Mesenchymal stem cell (in vitro differentiated cells and primary cell): ENCODE measurements at regions not wholly inside any gene's neighbourhood (a gene's known extent, or its start where the extent isn't known, plus 50 kb on each side); places are given as distances from the start of the nearest gene placed in this dataset.
A peak's percentile ranks its signal among the peaks of the same experiment; 100 is the strongest.

ENCODE experiments used
- DNase-seq: peaks from one replicate; pipeline ENCODE4 v3.0.0-alpha.2; 2013
- H2AFZ ChIP-seq: one replicate; pipeline ENCODE4 v1.6.1; 2013; ENCODE audit warnings: low read depth, mild to moderate bottlenecking, control low read depth, inconsistent platforms, low read length, moderate library complexity
- H2AK5ac ChIP-seq: 2 replicates; pipeline ENCODE4 v1.6.1; 2013; ENCODE audit warnings: low read length, moderate library complexity, mild to moderate bottlenecking, inconsistent platforms; ENCODE audit not compliant: severe bottlenecking
- H2BK120ac ChIP-seq: one replicate; pipeline ENCODE4 v1.6.1; 2013; ENCODE audit warnings: low read depth, mild to moderate bottlenecking, inconsistent platforms, low read length, moderate library complexity
- H2BK12ac ChIP-seq, 2 experiments: one replicate each; pipeline ENCODE4 v1.6.1; 2013; ENCODE audit warnings: inconsistent platforms in 2 of 2, low read length in 2 of 2, mild to moderate bottlenecking in 2 of 2, moderate library complexity in 2 of 2, control low read depth in 1 of 2
- H2BK15ac ChIP-seq: one replicate; pipeline ENCODE4 v1.6.1; 2013; ENCODE audit warnings: mild to moderate bottlenecking, low read depth, inconsistent platforms; ENCODE audit not compliant: poor library complexity, severe bottlenecking
- H2BK5ac ChIP-seq: 2 replicates; pipeline ENCODE4 v1.6.1; 2013; ENCODE audit warnings: low read depth, mild to moderate bottlenecking, low read length, control low read depth, inconsistent platforms; ENCODE audit not compliant: poor library complexity, severe bottlenecking
- H3K14ac ChIP-seq, 2 experiments: one replicate each; pipeline ENCODE4 v1.6.1; 2013; ENCODE audit warnings: inconsistent platforms in 2 of 2, low read length in 2 of 2, control low read depth in 1 of 2, mild to moderate bottlenecking in 1 of 2, moderate library complexity in 1 of 2
- H3K18ac ChIP-seq, 2 experiments: one replicate each; pipeline ENCODE4 v1.6.1; 2013; ENCODE audit warnings: inconsistent platforms in 2 of 2, low read length in 2 of 2, control low read depth in 1 of 2, low read depth in 1 of 2, mild to moderate bottlenecking in 1 of 2
- H3K23ac ChIP-seq, 2 experiments: one replicate each; pipeline ENCODE4 v1.6.1; 2013; ENCODE audit warnings: inconsistent platforms in 2 of 2, low read length in 2 of 2, mild to moderate bottlenecking in 2 of 2, moderate library complexity in 2 of 2, control low read depth in 1 of 2
- H3K27ac ChIP-seq: 2 replicates; pipeline ENCODE4 v1.5.1; 2013; ENCODE audit warnings: mild to moderate bottlenecking, moderate library complexity, low read length, control low read depth, inconsistent platforms; ENCODE audit not compliant: poor library complexity, severe bottlenecking
- H3K27me3 ChIP-seq, 2 experiments: 2 replicates each; pipeline versions ENCODE4 v1.6.1 to v1.7.0; 2013; ENCODE audit warnings: low read length in 2 of 2, mild to moderate bottlenecking in 2 of 2, moderate library complexity in 2 of 2, control low read depth in 1 of 2, inconsistent platforms in 1 of 2; ENCODE audit not compliant: control insufficient read depth in 1 of 2, insufficient read depth in 1 of 2
- H3K36me3 ChIP-seq, 2 experiments: 2 replicates each; pipeline versions ENCODE4 v1.6.1 to v1.7.0; 2013; ENCODE audit warnings: low read length in 2 of 2, control low read depth in 1 of 2, inconsistent platforms in 1 of 2, low read depth in 1 of 2, mild to moderate bottlenecking in 1 of 2; ENCODE audit not compliant: insufficient read depth in 2 of 2, control insufficient read depth in 1 of 2
- H3K4ac ChIP-seq, 2 experiments: one replicate each; pipeline ENCODE4 v1.6.1; 2013; ENCODE audit warnings: inconsistent platforms in 2 of 2, low read length in 2 of 2, mild to moderate bottlenecking in 2 of 2, moderate library complexity in 2 of 2, control low read depth in 1 of 2, low read depth in 1 of 2
- H3K4me1 ChIP-seq: 2 replicates; pipeline ENCODE4 v1.6.1; 2013; ENCODE audit warnings: low read depth, low read length, control low read depth; ENCODE audit not compliant: control insufficient read depth, insufficient read depth
- H3K4me2 ChIP-seq: 2 replicates; pipeline ENCODE4 v1.6.1; 2013; ENCODE audit warnings: low read length, mild to moderate bottlenecking, inconsistent platforms; ENCODE audit not compliant: poor library complexity, severe bottlenecking
- H3K4me3 ChIP-seq, 2 experiments: 2 replicates each; pipeline versions ENCODE4 v1.5.1 to v1.7.0; 2013; ENCODE audit warnings: low read length in 2 of 2, mild to moderate bottlenecking in 2 of 2, control low read depth in 1 of 2, low read depth in 1 of 2; ENCODE audit not compliant: insufficient read depth in 1 of 2
- H3K79me1 ChIP-seq: replicated peaks from 2 replicates; pipeline ENCODE4 v1.6.1; 2013; ENCODE audit warnings: mild to moderate bottlenecking, control low read depth, low read length, inconsistent platforms; ENCODE audit not compliant: poor library complexity, severe bottlenecking
- H3K9ac ChIP-seq: 2 replicates; pipeline ENCODE4 v1.7.0; 2013; ENCODE audit warnings: mild to moderate bottlenecking, low read length, moderate library complexity
- H3K9me3 ChIP-seq: 2 replicates; pipeline ENCODE4 v1.7.0; 2013; ENCODE audit warnings: mild to moderate bottlenecking, low read length; ENCODE audit not compliant: control insufficient read depth
- H4K8ac ChIP-seq: one replicate; pipeline ENCODE4 v1.6.1; 2013; ENCODE audit warnings: inconsistent platforms, mild to moderate bottlenecking, low read length, moderate library complexity
- H4K91ac ChIP-seq: one replicate; pipeline ENCODE4 v1.6.1; 2013; ENCODE audit warnings: mild to moderate bottlenecking, low read length, inconsistent platforms
- WGBS: methylation state at CpG from one replicate; pipeline ENCODE4 v1.1.7; 2013; ENCODE audit warnings: mixed read lengths; 5-methylcytosine and 5-hydroxymethylcytosine counted together

DNA sequence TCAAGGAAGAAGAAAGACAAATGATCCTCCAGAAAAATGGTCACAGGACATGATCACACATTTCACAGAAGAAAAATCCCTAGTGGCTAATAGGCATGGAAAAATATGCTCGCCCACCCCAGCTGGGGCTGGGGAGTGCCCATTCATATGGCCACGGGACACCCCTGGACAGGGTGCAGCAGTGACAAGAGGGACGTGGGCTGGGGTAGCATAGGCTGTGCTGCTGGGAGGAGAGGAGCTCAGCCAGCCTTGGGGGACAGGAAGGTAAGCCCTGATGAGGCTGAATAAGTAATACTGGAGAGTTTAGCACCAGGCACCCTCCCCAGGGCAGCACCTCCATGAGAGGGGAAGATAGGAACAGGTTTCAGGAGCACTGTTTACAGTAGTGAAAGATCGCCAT lies 254.9 kb upstream of the HS6ST1 start:
- no peaks in the 10 kb centered on the region for H3K79me1 ChIP-seq
- peaks cover 0 to 18% of the 10 kb centered on the region in 2 experiments for H3K27me3 ChIP-seq
- H3K4me2 ChIP-seq = no peak overlapping the region
- H3K18ac ChIP-seq = no peak overlapping the region
- H2AFZ ChIP-seq = no peak overlapping the region
- H2AK5ac ChIP-seq = no peak overlapping the region
- peak overlapping the region in 1 of 2 experiments; percentile 2 for H3K4me3 ChIP-seq
- no peak overlapping the region for H3K27ac ChIP-seq
- H2BK120ac ChIP-seq = no peak overlapping the region
- DNase-seq = no peak
- H2BK5ac ChIP-seq = no peak overlapping the region
- H3K9me3 ChIP-seq = no peaks in the 10 kb centered on the region
- H3K14ac ChIP-seq = peak overlapping the region in 1 of 2 experiments; percentile 26
- H3K36me3 ChIP-seq = no peaks in the 10 kb centered on the region
- no peak overlapping the region for H4K91ac ChIP-seq
- WGBS = 95% methylated on average over 3 of the region's 4 CpGs
- H3K4ac ChIP-seq = no peak overlapping the region
- H3K23ac ChIP-seq = no peak overlapping the region
- no peak overlapping the region for H4K8ac ChIP-seq
- no peak overlapping the region for H3K9ac ChIP-seq
- no peaks in the 10 kb centered on the region for H3K4me1 ChIP-seq
- H2BK15ac ChIP-seq = no peak overlapping the region
- no peak overlapping the region for H2BK12ac ChIP-seq

DNA sequence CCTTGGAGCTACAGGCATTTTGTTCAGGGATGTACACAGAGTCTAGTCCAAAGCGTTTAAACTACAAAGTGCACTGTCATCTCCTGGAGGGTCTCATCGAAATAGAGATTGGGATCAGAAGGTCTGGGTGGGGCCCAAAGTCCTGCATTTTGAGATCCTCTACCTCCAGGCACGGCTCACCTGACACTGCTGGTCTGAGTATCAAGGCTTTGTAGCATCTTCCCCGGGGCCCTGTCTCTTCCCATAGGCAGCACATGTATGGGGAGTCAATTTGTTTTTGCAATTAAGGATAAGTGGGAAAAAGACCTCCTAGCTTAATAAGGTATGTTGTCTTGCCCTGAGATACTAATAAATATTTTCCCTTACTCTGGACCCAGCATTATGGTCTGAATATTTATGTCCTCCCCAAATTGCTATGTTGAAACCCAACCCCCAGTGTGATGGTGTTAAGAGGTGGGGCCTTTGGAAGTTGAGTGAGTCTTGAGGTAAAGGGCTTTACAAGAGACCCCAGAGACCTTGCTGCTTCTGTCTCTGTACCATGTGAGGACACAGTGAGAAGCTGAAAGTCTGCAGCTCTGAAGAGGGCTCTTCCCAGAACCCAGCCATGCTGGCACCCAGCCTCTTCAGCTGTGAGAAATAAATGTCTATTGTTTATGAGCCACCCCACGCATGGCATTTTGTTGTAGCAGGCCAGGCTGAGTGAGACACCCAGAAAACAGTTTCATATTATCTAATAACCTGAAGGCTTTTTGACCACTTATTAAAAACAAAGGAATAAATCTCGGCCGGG lies 258.7 kb upstream of the HS6ST1 start:
- Histone ChIP-seq H3K36me3 (no peaks in the 10 kb centered on the region), H2AK5ac (no peak overlapping the region), H3K23ac (no peak overlapping the region), H2BK5ac (no peak overlapping the region), H2BK15ac (peak overlapping the region; percentile 75), H3K14ac (no peak overlapping the region), H4K91ac (no peak overlapping the region), H2AFZ (no peak overlapping the region), H3K9me3 (no peaks in the 10 kb centered on the region), H2BK120ac (no peak overlapping the region), H3K9ac (no peak overlapping the region), H4K8ac (no peak overlapping the region), H3K79me1 (no peaks in the 10 kb centered on the region), H3K4me3 (no peak overlapping the region), H3K4ac (no peak overlapping the region), H3K27ac (no peak overlapping the region), H3K4me1 (no peaks in the 10 kb centered on the region), H3K4me2 (no peak overlapping the region), H3K18ac (no peak overlapping the region), H3K27me3 (peaks cover 0 to 28% of the 10 kb centered on the region in 2 experiments), H2BK12ac (peak overlapping the region in 1 of 2 experiments; percentile 51)
- no peak for DNase-seq
- 91% methylated on average over 5 of the region's 7 CpGs for WGBS

DNA sequence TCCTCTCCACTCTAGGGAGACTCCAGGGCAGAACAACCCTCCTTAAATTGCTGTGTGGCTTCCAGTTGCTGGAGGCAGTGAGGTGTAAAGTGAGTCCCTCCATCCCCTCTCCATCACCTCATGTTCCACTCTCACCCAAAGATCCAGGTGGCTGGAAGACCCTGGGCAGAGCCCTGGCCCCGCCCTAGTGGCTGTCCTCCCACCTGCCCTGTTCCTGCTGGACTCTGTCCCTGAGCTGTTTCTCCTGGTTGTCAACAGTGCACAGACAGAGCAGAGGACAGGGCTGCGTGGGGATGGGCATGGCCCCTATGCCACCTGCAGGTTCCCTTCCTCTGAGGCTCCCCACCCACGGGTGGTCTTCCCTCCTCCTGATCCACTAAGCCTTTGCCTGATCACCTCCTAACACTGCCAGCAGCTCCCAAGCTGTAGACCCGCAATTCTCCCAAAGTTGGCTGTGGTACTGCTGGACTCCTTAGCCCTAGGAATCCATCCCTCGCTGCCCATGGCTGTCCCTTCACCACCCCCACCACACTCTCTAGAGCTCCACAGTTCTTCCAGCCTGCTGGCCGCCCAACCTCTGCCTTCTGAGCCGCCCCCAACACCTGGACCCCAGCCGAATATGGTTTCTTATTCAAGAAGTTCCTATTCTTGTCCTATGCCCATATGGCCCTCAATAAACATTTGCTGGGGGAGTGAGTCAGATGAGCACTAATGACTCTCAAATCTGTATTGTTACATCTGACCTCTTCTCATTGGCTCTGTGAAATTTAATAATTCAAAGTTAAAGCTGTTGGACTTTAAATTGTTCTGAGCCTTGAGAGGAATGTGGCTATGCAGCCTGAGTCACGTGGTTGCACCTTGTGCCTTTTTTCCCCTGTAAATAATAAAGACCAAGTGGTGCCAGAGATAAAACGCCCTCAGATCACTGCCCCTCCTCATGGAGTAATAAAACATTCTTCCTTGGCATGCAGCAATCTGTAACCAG lies 260.0 kb upstream of the HS6ST1 start:
- 91% methylated on average over 8 of the region's 10 CpGs for WGBS
- Histone ChIP-seq H2AFZ (no peak overlapping the region), H3K27me3 (peaks cover 0 to 24% of the 10 kb centered on the region in 2 experiments), H3K27ac (no peak overlapping the region), H3K79me1 (no peaks in the 10 kb centered on the region), H3K4me3 (no peak overlapping the region), H3K36me3 (no peaks in the 10 kb centered on the region), H3K18ac (no peak overlapping the region), H2BK120ac (no peak overlapping the region), H4K91ac (no peak overlapping the region), H3K4me1 (no peaks in the 10 kb centered on the region), H2BK5ac (no peak overlapping the region), H3K4ac (no peak overlapping the region), H2BK15ac (no peak overlapping the region), H3K4me2 (no peak overlapping the region), H3K9me3 (no peaks in the 10 kb centered on the region), H3K23ac (peak overlapping the region in 1 of 2 experiments; percentile 72), H4K8ac (no peak overlapping the region), H2AK5ac (no peak overlapping the region), H2BK12ac (no peak overlapping the region), H3K9ac (no peak overlapping the region), H3K14ac (peak overlapping the region in 1 of 2 experiments; percentile 77)
- no peak for DNase-seq

- 91% methylated on average over 3 of the region's 5 CpGs for WGBS
- Histone ChIP-seq H2BK120ac (no peak overlapping the region), H3K23ac (no peak overlapping the region), H2AFZ (no peak overlapping the region), H3K4ac (no peak overlapping the region), H2BK12ac (no peak overlapping the region), H3K9me3 (no peaks in the 10 kb centered on the region), H3K18ac (no peak overlapping the region), H3K9ac (no peak overlapping the region), H2AK5ac (no peak overlapping the region), H2BK15ac (no peak overlapping the region), H4K91ac (no peak overlapping the region), H3K27me3 (peaks cover 0 to 17% of the 10 kb centered on the region in 2 experiments), H3K79me1 (no peaks in the 10 kb centered on the region), H4K8ac (no peak overlapping the region), H3K27ac (no peak overlapping the region), H3K14ac (no peak overlapping the region), H3K36me3 (no peaks in the 10 kb centered on the region), H3K4me3 (no peak overlapping the region), H3K4me2 (no peak overlapping the region), H2BK5ac (no peak overlapping the region), H3K4me1 (no peaks in the 10 kb centered on the region)
- no peak for DNase-seq
These were observed 261.2 kb upstream of the HS6ST1 start for GRCh38 chr2:128579825-128580224.
